ENCODE measurements at regions not wholly inside any gene's neighbourhood (a gene's known extent, or its start where the extent isn't known, plus 50 kb on each side); places are given as distances from the start of the nearest gene placed in this dataset.

GRCh38 chr2:120853306-120854013 is 117.8 kb downstream of the GLI2 start:
- H3K4me3 Mint-ChIP-seq: no peak overlapping the region
- peaks cover 21% of the 10 kb centered on the region for H3K36me3 Mint-ChIP-seq (ENCODE audit: low read depth)
- peaks cover 20% of the 10 kb centered on the region for H3K9me3 Mint-ChIP-seq
- no peak overlapping the region for H3K27ac Mint-ChIP-seq
- H3K4me1 Mint-ChIP-seq: peaks cover 45% of the 10 kb centered on the region
- TF ChIP-seq, protein P1, sequence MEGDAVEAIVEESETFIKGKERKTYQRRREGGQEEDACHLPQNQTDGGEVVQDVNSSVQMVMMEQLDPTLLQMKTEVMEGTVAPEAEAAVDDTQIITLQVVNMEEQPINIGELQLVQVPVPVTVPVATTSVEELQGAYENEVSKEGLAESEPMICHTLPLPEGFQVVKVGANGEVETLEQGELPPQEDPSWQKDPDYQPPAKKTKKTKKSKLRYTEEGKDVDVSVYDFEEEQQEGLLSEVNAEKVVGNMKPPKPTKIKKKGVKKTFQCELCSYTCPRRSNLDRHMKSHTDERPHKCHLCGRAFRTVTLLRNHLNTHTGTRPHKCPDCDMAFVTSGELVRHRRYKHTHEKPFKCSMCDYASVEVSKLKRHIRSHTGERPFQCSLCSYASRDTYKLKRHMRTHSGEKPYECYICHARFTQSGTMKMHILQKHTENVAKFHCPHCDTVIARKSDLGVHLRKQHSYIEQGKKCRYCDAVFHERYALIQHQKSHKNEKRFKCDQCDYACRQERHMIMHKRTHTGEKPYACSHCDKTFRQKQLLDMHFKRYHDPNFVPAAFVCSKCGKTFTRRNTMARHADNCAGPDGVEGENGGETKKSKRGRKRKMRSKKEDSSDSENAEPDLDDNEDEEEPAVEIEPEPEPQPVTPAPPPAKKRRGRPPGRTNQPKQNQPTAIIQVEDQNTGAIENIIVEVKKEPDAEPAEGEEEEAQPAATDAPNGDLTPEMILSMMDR (IDR thresholded peaks at IDR 0.05): no peak
- no peak for DNase-seq
- H3K27me3 Mint-ChIP-seq (ENCODE audit: low read depth, poor library complexity): peaks cover 3% of the 10 kb centered on the region

GRCh38 chr2:120854014-120854620 is 118.4 kb downstream of the GLI2 start:
- Mint-ChIP-seq H3K9me3 (peaks cover 13% of the 10 kb centered on the region), H3K4me3 (no peak overlapping the region), H3K4me1 (peaks cover 52% of the 10 kb centered on the region), H3K27me3 (ENCODE audit: low read depth, poor library complexity) (peaks cover 3% of the 10 kb centered on the region), H3K36me3 (ENCODE audit: low read depth) (peaks cover 15% of the 10 kb centered on the region), H3K27ac (no peak overlapping the region)
- TF ChIP-seq, protein P1 (IDR thresholded peaks at IDR 0.05): no peak
- DNase-seq: no peak

GRCh38 chr2:120854766-120855530 is 119.3 kb downstream of the GLI2 start:
- TF ChIP-seq, protein P1 (IDR thresholded peaks at IDR 0.05): no peak
- DNase-seq: no peak
- peaks cover 3% of the 10 kb centered on the region for H3K27me3 Mint-ChIP-seq (ENCODE audit: low read depth, poor library complexity)
- peaks cover 6% of the 10 kb centered on the region for H3K36me3 Mint-ChIP-seq (ENCODE audit: low read depth)
- H3K4me3 Mint-ChIP-seq: no peak overlapping the region
- peaks cover 5% of the 10 kb centered on the region for H3K9me3 Mint-ChIP-seq
- H3K4me1 Mint-ChIP-seq: peaks cover 60% of the 10 kb centered on the region
- peak overlapping the region; percentile 41 for H3K27ac Mint-ChIP-seq

- DNase-seq: no peak
- Mint-ChIP-seq H3K36me3 (ENCODE audit: low read depth) (no peaks in the 10 kb centered on the region), H3K4me3 (no peak overlapping the region), H3K9me3 (no peaks in the 10 kb centered on the region), H3K27me3 (ENCODE audit: low read depth, poor library complexity) (peaks cover 3% of the 10 kb centered on the region), H3K4me1 (peaks cover 70% of the 10 kb centered on the region), H3K27ac (no peak overlapping the region)
- TF ChIP-seq, protein P1 (IDR thresholded peaks at IDR 0.05): no peak
Observed at GRCh38 chr2:120855855-120856405, 120.3 kb downstream of the GLI2 start.

GRCh38 chr2:120856421-120856862 is 120.8 kb downstream of the GLI2 start:
- no peak overlapping the region for H3K4me3 Mint-ChIP-seq
- TF ChIP-seq, protein P1 (IDR thresholded peaks at IDR 0.05): no peak
- peaks cover 3% of the 10 kb centered on the region for H3K27me3 Mint-ChIP-seq (ENCODE audit: low read depth, poor library complexity)
- peaks cover 75% of the 10 kb centered on the region for H3K4me1 Mint-ChIP-seq
- no peaks in the 10 kb centered on the region for H3K36me3 Mint-ChIP-seq (ENCODE audit: low read depth)
- H3K9me3 Mint-ChIP-seq: no peaks in the 10 kb centered on the region
- DNase-seq: no peak
- peak overlapping the region; percentile 44 for H3K27ac Mint-ChIP-seq
